Keratinocyte (primary cell): ENCODE measurements at regions not wholly inside any gene's neighbourhood (a gene's known extent, or its start where the extent isn't known, plus 50 kb on each side); places are given as distances from the start of the nearest gene placed in this dataset.

Experiments used
- DNase-seq: peaks from one replicate; pipeline ENCODE4 v3.0.0-alpha.2; 2011; ENCODE audit warnings: low read depth, missing footprints, low spot score
- FAIRE-seq: peaks from 2 replicates; lab custom pipeline; 2011; peaks lifted over from hg19 to GRCh38; lab: Jason Lieb, UNC
- H2AFZ ChIP-seq: 2 replicates; pipeline ENCODE4 v1.6.0; 2012; ENCODE audit warnings: low read length, control low read depth, inconsistent platforms; ENCODE audit not compliant: control insufficient read depth
- H3K27ac ChIP-seq: 2 replicates; pipeline ENCODE4 v1.5.1; 2011; ENCODE audit warnings: low read length; ENCODE audit not compliant: control insufficient read depth, insufficient read depth
- H3K27me3 ChIP-seq: 3 replicates; pipeline ENCODE4 v1.6.0; 2011; ENCODE audit warnings: low read length; ENCODE audit not compliant: control insufficient read depth, insufficient read depth; ENCODE audit errors: extremely low read depth
- H3K36me3 ChIP-seq, 2 experiments: 2 replicates in 1 of 2; 3 replicates in 1 of 2; pipeline ENCODE4 v1.5.1; 2011; ENCODE audit warnings: low read length in 2 of 2, mild to moderate bottlenecking in 1 of 2; ENCODE audit not compliant: control insufficient read depth in 2 of 2, insufficient read depth in 2 of 2; ENCODE audit errors: extremely low read depth in 1 of 2
- H3K4me1 ChIP-seq: 3 replicates; pipeline ENCODE4 v1.5.1; 2011; ENCODE audit warnings: low read length; ENCODE audit not compliant: control insufficient read depth, insufficient read depth; ENCODE audit errors: extremely low read depth
- H3K4me2 ChIP-seq: 3 replicates; pipeline ENCODE4 v1.6.0; 2011; ENCODE audit warnings: low read depth, low read length; ENCODE audit not compliant: control insufficient read depth, insufficient read depth; ENCODE audit errors: extremely low read depth
- H3K4me3 ChIP-seq, 3 experiments: fragments of 200-600 bp in 1 of 3; sonication (generic) in 1 of 3; 2 replicates in 2 of 3; 3 replicates in 1 of 3; pipeline ENCODE4 v1.5.1; 2011 to 2016; ENCODE audit warnings: low read length in 3 of 3, mild to moderate bottlenecking in 3 of 3, control low read depth in 2 of 3, inconsistent platforms in 1 of 3, low read depth in 1 of 3, mixed read lengths in 1 of 3, mixed run types in 1 of 3, moderate library complexity in 1 of 3; ENCODE audit not compliant: control insufficient read depth in 2 of 3, insufficient read depth in 2 of 3; ENCODE audit errors: extremely low read depth in 1 of 3
- H3K79me2 ChIP-seq: 2 replicates; pipeline ENCODE4 v1.6.0; 2012; ENCODE audit warnings: low read length; ENCODE audit not compliant: control insufficient read depth, insufficient read depth
- H3K9ac ChIP-seq: 3 replicates; pipeline ENCODE4 v1.6.0; 2011; ENCODE audit warnings: low read length; ENCODE audit not compliant: control insufficient read depth, insufficient read depth; ENCODE audit errors: extremely low read depth
- H3K9me1 ChIP-seq: 3 replicates; pipeline ENCODE4 v1.6.0; 2011; ENCODE audit warnings: low read length; ENCODE audit not compliant: control insufficient read depth, insufficient read depth; ENCODE audit errors: extremely low read depth
- H3K9me3 ChIP-seq: 2 replicates; pipeline ENCODE4 v1.5.1; 2012; ENCODE audit warnings: low read depth, low read length; ENCODE audit not compliant: control insufficient read depth
- H4K20me1 ChIP-seq: 3 replicates; pipeline ENCODE4 v1.6.0; 2011; ENCODE audit warnings: low read length; ENCODE audit not compliant: control insufficient read depth, insufficient read depth; ENCODE audit errors: extremely low read depth
- CTCF ChIP-seq, 3 experiments: IDR thresholded peaks in 1 of 3; conservative IDR thresholded peaks in 1 of 3; optimal IDR thresholded peaks in 1 of 3; 2 replicates in 2 of 3; 3 replicates in 1 of 3; pipeline versions ENCODE3 to v1.5.1; 2011; ENCODE audit warnings: low read length in 3 of 3, mild to moderate bottlenecking in 3 of 3, moderate library complexity in 2 of 3, control low read depth in 1 of 3, inconsistent platforms in 1 of 3; ENCODE audit not compliant: insufficient read depth in 2 of 3; ENCODE audit errors: extremely low read depth in 1 of 3
- EZH2 ChIP-seq: IDR thresholded peaks from one replicate; pipeline ENCODE4 v1.6.1; 2012; ENCODE audit warnings: inconsistent platforms, mild to moderate bottlenecking, low read length, moderate library complexity
- dilution Hi-C: fragments of 300-500 bp; cut with MboI; formaldehyde crosslinking; loops from one replicate; pipeline ENCODE4 v1.7.0; 2020; ENCODE audit warnings: low sequenced_read_pairs; ENCODE audit not compliant: extremely low pct_ligation_motif_present

DNA sequence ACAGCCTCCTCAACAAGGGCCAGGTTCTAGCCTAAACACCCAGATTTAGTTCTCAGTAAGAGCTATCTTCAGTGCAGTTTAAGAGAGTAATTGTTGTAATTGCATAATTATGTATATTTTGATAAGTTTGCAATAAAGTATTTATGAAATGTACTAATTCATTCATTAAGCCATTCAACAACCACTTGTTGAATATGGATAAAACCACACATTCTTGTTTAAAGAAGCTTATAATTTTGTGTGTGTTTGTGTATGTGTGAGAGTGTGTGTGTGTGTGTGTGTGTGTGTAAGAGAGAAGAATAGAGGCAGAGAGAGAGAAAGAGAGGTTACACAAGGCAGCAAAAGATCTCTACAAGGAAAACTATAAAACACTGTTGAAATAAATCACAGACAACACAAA lies 115.0 kb upstream of the SLC25A13 start:
- Histone ChIP-seq H3K36me3 (no peaks in the 10 kb centered on the region), H4K20me1 (no peaks in the 10 kb centered on the region), H3K9ac (no peak overlapping the region), H3K9me3 (no peaks in the 10 kb centered on the region), H3K79me2 (no peaks in the 10 kb centered on the region), H3K9me1 (no peaks in the 10 kb centered on the region), H3K4me1 (no peaks in the 10 kb centered on the region), H3K27ac (no peak overlapping the region), H2AFZ (no peak overlapping the region), H3K4me2 (no peak overlapping the region), H3K27me3 (no peaks in the 10 kb centered on the region), H3K4me3 (no peak overlapping the region)
- DNase-seq, result no peak
- TF ChIP-seq EZH2 (no peak), CTCF (optimal IDR thresholded peaks at IDR 0.05 in 1 of 3, IDR thresholded peaks at IDR 0.05 in 1 of 3, conservative IDR thresholded peaks at IDR 0.05 in 1 of 3; ENCODE audit: extremely low read depth in 1 of 3, insufficient read depth in 2 of 3, low read length in 3 of 3) (no peak)
- no peak for FAIRE-seq
- dilution Hi-C loops, result no loop called here

- DNase-seq, result no peak
- H3K9me1 ChIP-seq, result no peaks in the 10 kb centered on the region
- peaks cover 6% of the 10 kb centered on the region for H3K4me1 ChIP-seq
- H3K36me3 ChIP-seq, result no peaks in the 10 kb centered on the region
- no peak overlapping the region for H3K4me2 ChIP-seq
- H3K9me3 ChIP-seq, result no peaks in the 10 kb centered on the region
- dilution Hi-C loops, result no loop called here
- no peaks in the 10 kb centered on the region for H4K20me1 ChIP-seq
- no peak overlapping the region for H3K4me3 ChIP-seq
- H3K27ac ChIP-seq, result no peak overlapping the region
- H2AFZ ChIP-seq, result no peak overlapping the region
- no peak for FAIRE-seq
- H3K79me2 ChIP-seq, result no peaks in the 10 kb centered on the region
- H3K9ac ChIP-seq, result no peak overlapping the region
- no peaks in the 10 kb centered on the region for H3K27me3 ChIP-seq
- TF ChIP-seq EZH2 (no peak), CTCF (optimal IDR thresholded peaks at IDR 0.05 in 1 of 3, IDR thresholded peaks at IDR 0.05 in 1 of 3, conservative IDR thresholded peaks at IDR 0.05 in 1 of 3; ENCODE audit: extremely low read depth in 1 of 3, insufficient read depth in 2 of 3, low read length in 3 of 3) (no peak)
Observed at GRCh38 chr7:96430356-96430755, 108.5 kb upstream of the SLC25A13 start.
